AG08395 (cell line): ENCODE measurements at regions not wholly inside any gene's neighbourhood (a gene's known extent, or its start where the extent isn't known, plus 50 kb on each side); places are given as distances from the start of the nearest gene placed in this dataset.

Experiments
- DNase-seq: peaks from one replicate; pipeline ENCODE4 v3.0.0; 2012; ENCODE audit warnings: mixed read lengths, low spot score

GRCh38 chr4:81881855-81882621, 410.3 kb upstream of the RASGEF1B start:
- DNase-seq: no peak

GRCh38 chr4:81876106-81876505, 404.4 kb upstream of the RASGEF1B start:
- no peak for DNase-seq

GRCh38 chr4:81874661-81875515, 403.2 kb upstream of the RASGEF1B start:
- no peak for DNase-seq

GRCh38 chr4:81870275-81870674, 398.6 kb upstream of the RASGEF1B start:
- no peak for DNase-seq

- no peak for DNase-seq
Observed at GRCh38 chr4:81860111-81860510, 388.4 kb upstream of the RASGEF1B start.

- DNase-seq: no peak
Observed at GRCh38 chr4:81854406-81854805, 382.7 kb upstream of the RASGEF1B start.

- DNase-seq: no peak
Observed at GRCh38 chr4:81852031-81852715, 380.5 kb upstream of the RASGEF1B start.

- no peak for DNase-seq
Observed at GRCh38 chr4:81850701-81851100, 379.0 kb upstream of the RASGEF1B start.

- DNase-seq: no peak
Observed at GRCh38 chr4:81845761-81846160, 374.1 kb upstream of the RASGEF1B start.

- no peak for DNase-seq
Observed at GRCh38 chr4:81845273-81845672, 373.6 kb upstream of the RASGEF1B start.

- DNase-seq: peak; percentile 65
Observed at GRCh38 chr4:81844717-81845116, 373.0 kb upstream of the RASGEF1B start.

- no peak for DNase-seq
Observed at GRCh38 chr4:81839347-81840042, 367.8 kb upstream of the RASGEF1B start.

GRCh38 chr4:81838586-81838985, 366.9 kb upstream of the RASGEF1B start:
- DNase-seq: no peak

- no peak for DNase-seq
Observed at GRCh38 chr4:81836716-81837115, 365.0 kb upstream of the RASGEF1B start.

- no peak for DNase-seq
Observed at GRCh38 chr4:81833576-81833975, 361.9 kb upstream of the RASGEF1B start.

GRCh38 chr4:81828991-81829390, 357.3 kb upstream of the RASGEF1B start:
- DNase-seq: no peak

GRCh38 chr4:81827577-81828202, 356.0 kb upstream of the RASGEF1B start:
- DNase-seq: no peak

GRCh38 chr4:81826817-81827424, 355.2 kb upstream of the RASGEF1B start:
- no peak for DNase-seq

- no peak for DNase-seq
Observed at GRCh38 chr4:81826335-81826734, 354.6 kb upstream of the RASGEF1B start.

- no peak for DNase-seq
Observed at GRCh38 chr4:81818385-81818920, 346.7 kb upstream of the RASGEF1B start.
